ENCODE measurements at regions not wholly inside any gene's neighbourhood (a gene's known extent, or its start where the extent isn't known, plus 50 kb on each side); places are given as distances from the start of the nearest gene placed in this dataset.
A peak's percentile ranks its signal among the peaks of the same experiment; 100 is the strongest.

GRCh38 chrX:65921363-65921762 lies 118.5 kb downstream of the VSIG4 start:
- Histone ChIP-seq H3K36me3 (ENCODE audit: control insufficient read depth in 2 of 3, insufficient read depth in 3 of 3, low read length in 3 of 3) (no peaks in the 10 kb centered on the region), H3K27ac (ENCODE audit: low read depth, low read length) (no peak overlapping the region), H3K27me3 (ENCODE audit: control insufficient read depth in 2 of 2, insufficient read depth in 2 of 2, low read length in 2 of 2) (no peaks in the 10 kb centered on the region), H3K4me1 (ENCODE audit: control insufficient read depth in 2 of 2, insufficient read depth in 2 of 2, low read length in 2 of 2) (peaks cover 22% of the 10 kb centered on the region in 2 donors), H3K4me3 (ENCODE audit: low read length) (no peak overlapping the region), H3K9me3 (ENCODE audit: control insufficient read depth in 2 of 3, low read length in 3 of 3) (no peaks in the 10 kb centered on the region)
- Mint-ChIP-seq H3K9me3 (peaks cover 0 to 22% (median 5%) of the 10 kb centered on the region in 11 donors), H3K36me3 (peaks cover 0 to 43% (median 0%) of the 10 kb centered on the region in 5 donors), H3K27me3 (peaks cover 0 to 2% (median 0%) of the 10 kb centered on the region in 5 donors), H3K4me3 (peak overlapping the region in 2 of 10 donors; percentile 3 to 36), H3K4me1 (peaks cover 33 to 68% (median 58%) of the 10 kb centered on the region in 7 donors), H3K27ac (peak overlapping the region in 1 of 9 donors; percentile 32)
- ChIA-PET CTCF (no interaction called here), POLR2A (no interaction called here)
- ATAC-seq (no peak), DNase-seq (no peak)
- intact Hi-C loops (cut with micrococcal nuclease): loop anchor here in 1 of 2 donors (10.0 kb wide), 2 partner anchors 227 to 257 kb away; partner anchors contain the start of gene MSN

- Histone ChIP-seq H3K36me3 (ENCODE audit: control insufficient read depth in 2 of 3, insufficient read depth in 3 of 3, low read length in 3 of 3) (no peaks in the 10 kb centered on the region), H3K4me3 (ENCODE audit: low read length) (no peak overlapping the region), H3K27me3 (ENCODE audit: control insufficient read depth in 2 of 2, insufficient read depth in 2 of 2, low read length in 2 of 2) (no peaks in the 10 kb centered on the region), H3K9me3 (ENCODE audit: control insufficient read depth in 2 of 3, low read length in 3 of 3) (no peaks in the 10 kb centered on the region), H3K27ac (ENCODE audit: low read depth, low read length) (no peak overlapping the region), H3K4me1 (ENCODE audit: control insufficient read depth in 2 of 2, insufficient read depth in 2 of 2, low read length in 2 of 2) (peaks cover 16% of the 10 kb centered on the region in 2 donors)
- DNase-seq: no peak
- peaks cover 0 to 37% (median 0%) of the 10 kb centered on the region in 5 donors for H3K36me3 Mint-ChIP-seq
- no peak for ATAC-seq
- no peak overlapping the region for H3K4me3 Mint-ChIP-seq
- intact Hi-C loops (cut with micrococcal nuclease): loop anchor here in 1 of 2 donors (10.0 kb wide), 2 partner anchors 226 to 256 kb away; partner anchors contain the start of gene MSN
- ChIA-PET POLR2A (no interaction called here), CTCF (no interaction called here)
- peak overlapping the region in 1 of 9 donors; percentile 20 for H3K27ac Mint-ChIP-seq
- H3K4me1 Mint-ChIP-seq: peaks cover 28 to 61% (median 51%) of the 10 kb centered on the region in 7 donors
- peaks cover 0 to 2% (median 0%) of the 10 kb centered on the region in 5 donors for H3K27me3 Mint-ChIP-seq
- peaks cover 0 to 16% (median 5%) of the 10 kb centered on the region in 11 donors for H3K9me3 Mint-ChIP-seq
Measured at GRCh38 chrX:65920620-65921019, 119.3 kb downstream of the VSIG4 start.

- no peaks in the 10 kb centered on the region for H3K4me1 Mint-ChIP-seq
Measured at GRCh38 chrX:65910899-65911298, 129.0 kb downstream of the VSIG4 start.

DNA sequence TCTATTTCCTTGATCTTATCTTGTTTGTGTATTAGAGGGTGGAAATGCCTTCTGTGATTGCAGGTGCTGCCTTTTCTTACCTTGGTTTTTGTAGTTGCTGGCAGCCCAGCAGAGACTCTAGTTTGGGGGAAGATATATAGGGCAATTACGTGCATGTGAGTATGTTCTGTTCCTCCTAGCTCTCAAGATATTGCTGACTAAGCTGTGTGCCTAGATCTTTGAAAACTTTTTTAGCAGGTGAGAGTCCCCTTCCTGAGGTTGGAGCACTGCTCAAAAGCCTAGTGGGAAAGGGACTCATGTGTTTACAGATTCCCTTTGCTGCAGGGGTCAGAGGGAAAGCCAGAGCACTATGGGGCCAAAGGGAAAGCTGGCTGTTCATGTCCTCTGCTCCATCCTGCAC lies 136.1 kb downstream of the VSIG4 start:
- no peaks in the 10 kb centered on the region for H3K27me3 Mint-ChIP-seq
- H3K36me3 ChIP-seq (ENCODE audit: control insufficient read depth in 2 of 3, insufficient read depth in 3 of 3, low read length in 3 of 3): no peaks in the 10 kb centered on the region
- no peak for ATAC-seq
- no peak overlapping the region for H3K4me3 ChIP-seq (ENCODE audit: low read length)
- no peak overlapping the region for H3K27ac ChIP-seq (ENCODE audit: low read depth, low read length)
- ChIA-PET POLR2A (no interaction called here), CTCF (no interaction called here)
- H3K4me1 Mint-ChIP-seq: peaks cover 10 to 27% (median 22%) of the 10 kb centered on the region in 7 donors
- intact Hi-C loops (cut with micrococcal nuclease): no loop called here
- H3K27me3 ChIP-seq (ENCODE audit: control insufficient read depth in 2 of 2, insufficient read depth in 2 of 2, low read length in 2 of 2): no peaks in the 10 kb centered on the region
- H3K27ac Mint-ChIP-seq: no peak overlapping the region
- peaks cover 0 to 3% (median 0%) of the 10 kb centered on the region in 5 donors for H3K36me3 Mint-ChIP-seq
- H3K9me3 ChIP-seq (ENCODE audit: control insufficient read depth in 2 of 3, low read length in 3 of 3): no peaks in the 10 kb centered on the region
- no peak overlapping the region for H3K4me3 Mint-ChIP-seq
- H3K4me1 ChIP-seq (ENCODE audit: control insufficient read depth in 2 of 2, insufficient read depth in 2 of 2, low read length in 2 of 2): peaks cover 3 to 5% of the 10 kb centered on the region in 2 donors
- H3K9me3 Mint-ChIP-seq: peaks cover 0 to 6% (median 0%) of the 10 kb centered on the region in 11 donors
- DNase-seq: no peak

More at GRCh38 chrX:65910899-65911298, 129.0 kb downstream of the VSIG4 start:
- no peaks in the 10 kb centered on the region for H3K27me3 ChIP-seq (ENCODE audit: control insufficient read depth in 2 of 2, insufficient read depth in 2 of 2, low read length in 2 of 2)
- ChIA-PET CTCF (no interaction called here), POLR2A (no interaction called here)
- DNase-seq (no peak), ATAC-seq (no peak)
- H3K4me1 ChIP-seq (ENCODE audit: control insufficient read depth in 2 of 2, insufficient read depth in 2 of 2, low read length in 2 of 2): no peaks in the 10 kb centered on the region
- H3K27ac ChIP-seq (ENCODE audit: low read depth, low read length): no peak overlapping the region
- no peaks in the 10 kb centered on the region for H3K9me3 ChIP-seq (ENCODE audit: control insufficient read depth in 2 of 3, low read length in 3 of 3)
- Mint-ChIP-seq H3K9me3 (peaks cover 0 to 13% (median 0%) of the 10 kb centered on the region in 11 donors), H3K27me3 (no peaks in the 10 kb centered on the region), H3K4me3 (no peak overlapping the region), H3K27ac (no peak overlapping the region), H3K36me3 (peaks cover 0 to 8% (median 0%) of the 10 kb centered on the region in 5 donors)
- H3K36me3 ChIP-seq (ENCODE audit: control insufficient read depth in 2 of 3, insufficient read depth in 3 of 3, low read length in 3 of 3): no peaks in the 10 kb centered on the region
- no peak overlapping the region for H3K4me3 ChIP-seq (ENCODE audit: low read length)
- intact Hi-C loops (cut with micrococcal nuclease): no loop called here

DNA sequence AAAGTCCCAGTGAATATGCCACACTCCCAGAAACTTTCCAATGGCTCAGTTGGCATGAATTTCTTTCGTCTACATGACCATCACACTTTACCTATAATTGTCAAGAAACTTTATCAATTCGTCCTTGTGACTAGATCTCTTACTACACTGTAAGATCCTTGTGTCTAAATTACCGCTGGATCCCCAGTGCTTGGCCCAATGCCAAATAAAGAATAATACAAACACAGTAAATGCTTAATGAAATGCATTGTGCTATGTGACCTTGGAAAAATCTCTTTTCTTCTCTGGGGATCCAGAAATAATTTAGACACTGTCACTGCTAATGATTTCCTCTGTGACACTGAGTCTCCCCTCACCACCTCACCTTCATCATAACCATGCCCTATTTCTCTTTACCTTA lies 137.9 kb downstream of the VSIG4 start:
- H3K4me3 Mint-ChIP-seq: no peak overlapping the region

GRCh38 chrX:65900850-65901844 lies 138.7 kb downstream of the VSIG4 start:
- H3K9me3 Mint-ChIP-seq: peaks cover 0 to 6% (median 0%) of the 10 kb centered on the region in 11 donors
- no peaks in the 10 kb centered on the region for H3K9me3 ChIP-seq (ENCODE audit: control insufficient read depth in 2 of 3, low read length in 3 of 3)
- DNase-seq (no peak), ATAC-seq (no peak)
- peaks cover 10 to 27% (median 22%) of the 10 kb centered on the region in 7 donors for H3K4me1 Mint-ChIP-seq
- H3K27ac ChIP-seq (ENCODE audit: low read depth, low read length): no peak overlapping the region
- H3K27ac Mint-ChIP-seq: peak overlapping the region in 5 of 9 donors; percentile 11 to 57 (median 16)
- no peaks in the 10 kb centered on the region for H3K27me3 ChIP-seq (ENCODE audit: control insufficient read depth in 2 of 2, insufficient read depth in 2 of 2, low read length in 2 of 2)
- intact Hi-C loops (cut with micrococcal nuclease): no loop called here
- no peak overlapping the region for H3K4me3 ChIP-seq (ENCODE audit: low read length)
- H3K27me3 Mint-ChIP-seq: no peaks in the 10 kb centered on the region
- CTCF ChIA-PET: no interaction called here
- peak overlapping the region in 5 of 10 donors; percentile 4 to 25 (median 15) for H3K4me3 Mint-ChIP-seq
- POLR2A ChIA-PET: no interaction called here
- peaks cover 0 to 3% (median 0%) of the 10 kb centered on the region in 5 donors for H3K36me3 Mint-ChIP-seq
- H3K36me3 ChIP-seq (ENCODE audit: control insufficient read depth in 2 of 3, insufficient read depth in 3 of 3, low read length in 3 of 3): no peaks in the 10 kb centered on the region
- H3K4me1 ChIP-seq (ENCODE audit: control insufficient read depth in 2 of 2, insufficient read depth in 2 of 2, low read length in 2 of 2): peaks cover 3 to 5% of the 10 kb centered on the region in 2 donors

More for the DNA sequence above, 137.9 kb downstream of the VSIG4 start:
- ATAC-seq: no peak
- Mint-ChIP-seq H3K27ac (no peak overlapping the region), H3K4me1 (peaks cover 10 to 27% (median 22%) of the 10 kb centered on the region in 7 donors), H3K36me3 (peaks cover 0 to 3% (median 0%) of the 10 kb centered on the region in 5 donors), H3K9me3 (peaks cover 0 to 6% (median 0%) of the 10 kb centered on the region in 11 donors), H3K27me3 (no peaks in the 10 kb centered on the region)
- Histone ChIP-seq H3K27me3 (ENCODE audit: control insufficient read depth in 2 of 2, insufficient read depth in 2 of 2, low read length in 2 of 2) (no peaks in the 10 kb centered on the region), H3K27ac (ENCODE audit: low read depth, low read length) (no peak overlapping the region), H3K4me1 (ENCODE audit: control insufficient read depth in 2 of 2, insufficient read depth in 2 of 2, low read length in 2 of 2) (peaks cover 3 to 5% of the 10 kb centered on the region in 2 donors), H3K36me3 (ENCODE audit: control insufficient read depth in 2 of 3, insufficient read depth in 3 of 3, low read length in 3 of 3) (no peaks in the 10 kb centered on the region), H3K4me3 (ENCODE audit: low read length) (no peak overlapping the region), H3K9me3 (ENCODE audit: control insufficient read depth in 2 of 3, low read length in 3 of 3) (no peaks in the 10 kb centered on the region)
- ChIA-PET CTCF (no interaction called here), POLR2A (no interaction called here)
- no peak for DNase-seq
- intact Hi-C loops (cut with micrococcal nuclease): no loop called here

Measured in naive thymus-derived CD4-positive, alpha-beta T cell (primary cell).